Prostate gland (tissue), 2 donors: ENCODE measurements at regions not wholly inside any gene's neighbourhood (a gene's known extent, or its start where the extent isn't known, plus 50 kb on each side); places are given as distances from the start of the nearest gene placed in this dataset.

Experiments used
- POLR2A ChIP-seq: fragments of 450-650 bp; IDR thresholded peaks from one replicate; pipeline ENCODE4 v1.6.1; 2016; ENCODE audit warnings: antibody characterized with exemption, mild to moderate bottlenecking
- TF ChIP-seq, protein P1 (sequence below), 4 experiments: fragments of 200-600 bp in 2 of 4; fragments of 450-650 bp in 2 of 4; sonication (generic) in 2 of 4; IDR thresholded peaks; 1 replicate in 3 of 4; 2 replicates in 1 of 4; pipeline ENCODE4 v1.5.1; 2016 to 2019; ENCODE audit warnings: antibody characterized with exemption in 4 of 4, mild to moderate bottlenecking in 2 of 4, moderate library complexity in 2 of 4

DNA sequence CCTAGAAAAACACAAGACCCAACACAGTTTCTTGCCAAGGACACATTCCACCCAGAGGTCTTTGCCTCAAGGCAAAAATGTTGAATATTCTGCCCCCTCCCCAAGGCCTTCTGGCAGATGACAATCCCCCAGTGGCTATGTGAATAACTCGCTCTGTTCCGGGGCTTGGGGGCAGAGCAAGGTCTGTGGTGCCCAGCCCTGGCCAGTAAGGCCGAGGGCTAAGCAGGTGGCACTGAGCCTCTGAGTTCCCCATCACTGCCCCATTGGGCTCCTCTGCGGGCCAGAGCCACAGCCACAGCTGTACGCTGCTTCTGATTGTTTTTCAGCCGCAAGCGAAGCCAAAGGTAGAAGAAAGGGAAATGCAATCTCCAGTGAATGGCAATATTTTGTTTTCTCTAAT, 567.9 kb downstream of the CCDC171 start:
- TF ChIP-seq, protein P1, sequence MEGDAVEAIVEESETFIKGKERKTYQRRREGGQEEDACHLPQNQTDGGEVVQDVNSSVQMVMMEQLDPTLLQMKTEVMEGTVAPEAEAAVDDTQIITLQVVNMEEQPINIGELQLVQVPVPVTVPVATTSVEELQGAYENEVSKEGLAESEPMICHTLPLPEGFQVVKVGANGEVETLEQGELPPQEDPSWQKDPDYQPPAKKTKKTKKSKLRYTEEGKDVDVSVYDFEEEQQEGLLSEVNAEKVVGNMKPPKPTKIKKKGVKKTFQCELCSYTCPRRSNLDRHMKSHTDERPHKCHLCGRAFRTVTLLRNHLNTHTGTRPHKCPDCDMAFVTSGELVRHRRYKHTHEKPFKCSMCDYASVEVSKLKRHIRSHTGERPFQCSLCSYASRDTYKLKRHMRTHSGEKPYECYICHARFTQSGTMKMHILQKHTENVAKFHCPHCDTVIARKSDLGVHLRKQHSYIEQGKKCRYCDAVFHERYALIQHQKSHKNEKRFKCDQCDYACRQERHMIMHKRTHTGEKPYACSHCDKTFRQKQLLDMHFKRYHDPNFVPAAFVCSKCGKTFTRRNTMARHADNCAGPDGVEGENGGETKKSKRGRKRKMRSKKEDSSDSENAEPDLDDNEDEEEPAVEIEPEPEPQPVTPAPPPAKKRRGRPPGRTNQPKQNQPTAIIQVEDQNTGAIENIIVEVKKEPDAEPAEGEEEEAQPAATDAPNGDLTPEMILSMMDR (IDR thresholded peaks at IDR 0.05) = no peak
- no peak for TF ChIP-seq POLR2A
